K562 (cell line): ENCODE measurements at regions not wholly inside any gene's neighbourhood (a gene's known extent, or its start where the extent isn't known, plus 50 kb on each side); places are given as distances from the start of the nearest gene placed in this dataset.

ENCODE experiments used
- ETS1 ChIP-seq: conservative IDR thresholded peaks from 2 replicates; pipeline ENCODE4 v1.6.1; 2011; ENCODE audit warnings: low read depth, mild to moderate bottlenecking, low read length; ENCODE audit not compliant: control insufficient read depth
- HDAC2 ChIP-seq: fragments of 450-650 bp; IDR thresholded peaks from 2 replicates; pipeline ENCODE4 v1.6.1; 2016; ENCODE audit warnings: mild to moderate bottlenecking
- HOMEZ ChIP-seq: fragments of 250-450 bp; sonication (Bioruptor Pico); IDR thresholded peaks from 2 replicates; pipeline ENCODE4 v1.4.0; 2020; ENCODE audit warnings: mild to moderate bottlenecking, moderate library complexity
- MAFF ChIP-seq: IDR thresholded peaks from 2 replicates; pipeline ENCODE4 v1.6.1; 2012; ENCODE audit warnings: low read length, improper control_type of control experiment
- PBX2 ChIP-seq, 2 experiments: IDR thresholded peaks in 1 of 2; conservative IDR thresholded peaks in 1 of 2; 2 replicates each; pipeline ENCODE4 v1.6.1; 2016; ENCODE audit warnings: low read depth in 2 of 2, mild to moderate bottlenecking in 1 of 2, missing compliant biosample characterization in 1 of 2, missing genetic modification characterization in 1 of 2, moderate library complexity in 1 of 2
- SMARCA4 ChIP-seq: fragments of 450-650 bp; IDR thresholded peaks from 2 replicates; pipeline ENCODE4 v1.6.1; 2016
- SP1 ChIP-seq: sonication (generic); formaldehyde crosslinking; IDR thresholded peaks from 2 replicates; pipeline ENCODE4 v1.8.1; 2022; ENCODE audit warnings: mild to moderate bottlenecking, missing genetic modification reagents
- ZFPM2 ChIP-seq: fragments of 250-450 bp; sonication (Bioruptor Pico); IDR thresholded peaks from 2 replicates; pipeline ENCODE4 v1.5.1; 2022; ENCODE audit warnings: mild to moderate bottlenecking
- TF ChIP-seq, protein P1 (sequence below), 2 experiments: fragments of 250-450 bp in 1 of 2; fragments of 450-650 bp in 1 of 2; sonication (Bioruptor Pico) in 1 of 2; IDR thresholded peaks; 2 replicates each; pipeline versions ENCODE4 v1.6.1 to v1.8.0; 2016 to 2021; ENCODE audit warnings: mild to moderate bottlenecking in 2 of 2, moderate library complexity in 2 of 2, missing compliant biosample characterization in 1 of 2, missing genetic modification characterization in 1 of 2

- TF ChIP-seq SMARCA4 (no peak), MAFF (no peak), ZFPM2 (CRISPR knock-in tag) (no peak), HDAC2 (no peak), ETS1 (no peak), SP1 (CRISPR knock-in tag) (no peak), PBX2 (CRISPR knock-in tag; IDR thresholded peaks at IDR 0.05; ENCODE audit: low read depth) (no peak), PBX2 (tag; conservative IDR thresholded peaks at IDR 0.05; ENCODE audit: low read depth) (no peak), HOMEZ (CRISPR knock-in tag) (no peak)
- TF ChIP-seq, protein P1, sequence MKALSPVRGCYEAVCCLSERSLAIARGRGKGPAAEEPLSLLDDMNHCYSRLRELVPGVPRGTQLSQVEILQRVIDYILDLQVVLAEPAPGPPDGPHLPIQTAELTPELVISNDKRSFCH (CRISPR knock-in tag; IDR thresholded peaks at IDR 0.05): no peak
- TF ChIP-seq, protein P1 (tag; IDR thresholded peaks at IDR 0.05): no peak
Observed at GRCh38 chr7:67463983-67464382, 467.4 kb downstream of the TYW1 start (continued).
